ENCODE measurements at regions not wholly inside any gene's neighbourhood (a gene's known extent, or its start where the extent isn't known, plus 50 kb on each side); places are given as distances from the start of the nearest gene placed in this dataset.

DNA sequence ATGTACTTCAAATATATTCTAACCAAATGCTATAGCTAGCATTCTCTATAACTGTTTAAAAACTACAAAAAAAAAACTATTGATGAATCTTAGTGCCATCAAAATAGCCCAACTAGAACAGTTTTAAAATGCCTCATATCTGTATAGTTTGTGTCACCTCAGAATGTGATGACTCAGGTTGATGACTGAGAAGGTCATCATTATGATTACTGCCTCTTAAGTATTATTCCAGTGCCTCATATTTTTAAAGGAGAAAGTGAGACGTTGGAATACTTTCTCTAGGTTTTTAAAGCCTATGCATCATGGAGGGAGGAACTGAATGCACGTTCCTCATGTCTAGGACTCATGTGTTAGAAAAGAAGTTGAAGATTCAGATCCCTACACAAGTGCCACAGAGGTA is 88.2 kb downstream of the TMA16 start:
- DNase-seq (ENCODE audit: low spot score), result no peak

DNA sequence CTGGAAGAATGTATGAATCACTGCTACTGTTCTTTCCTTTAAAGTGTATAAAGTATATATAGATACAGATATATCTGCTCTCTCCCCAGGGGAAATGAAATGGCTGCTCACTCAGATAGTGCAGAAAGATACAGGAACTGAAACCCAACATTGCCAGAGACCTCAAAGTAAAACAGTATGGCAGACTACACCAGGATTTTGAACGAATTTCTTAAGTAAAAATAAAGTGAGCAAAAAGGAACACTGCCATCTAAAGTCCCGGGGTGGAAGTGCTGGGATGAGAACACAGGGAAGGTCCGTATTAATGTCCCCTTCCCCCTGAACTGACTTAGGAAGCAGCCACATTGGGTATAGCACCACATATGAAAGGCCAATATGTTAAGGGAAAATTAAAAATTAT is 93.4 kb downstream of the TMA16 start:
- DNase-seq (ENCODE audit: low spot score), result no peak

DNA sequence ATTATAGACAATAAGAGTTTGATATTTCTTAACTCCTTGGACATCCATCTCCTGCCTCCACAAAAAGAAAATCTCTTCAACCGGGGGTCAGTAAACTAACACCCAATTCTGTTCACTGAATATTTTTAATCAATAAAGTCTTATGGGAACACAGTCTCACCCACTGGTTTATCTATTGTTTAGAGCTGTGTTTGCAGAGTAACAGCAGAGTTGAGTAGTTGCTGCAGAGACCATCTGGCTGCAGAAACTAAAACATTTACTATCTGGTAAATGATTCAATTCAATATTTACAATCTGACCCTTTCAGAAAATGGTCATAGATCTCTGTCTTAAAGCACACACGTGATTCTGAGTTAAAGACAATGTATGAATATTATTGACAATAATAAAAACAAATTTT is 94.0 kb downstream of the TMA16 start:
- DNase-seq (ENCODE audit: low spot score), result no peak

DNA sequence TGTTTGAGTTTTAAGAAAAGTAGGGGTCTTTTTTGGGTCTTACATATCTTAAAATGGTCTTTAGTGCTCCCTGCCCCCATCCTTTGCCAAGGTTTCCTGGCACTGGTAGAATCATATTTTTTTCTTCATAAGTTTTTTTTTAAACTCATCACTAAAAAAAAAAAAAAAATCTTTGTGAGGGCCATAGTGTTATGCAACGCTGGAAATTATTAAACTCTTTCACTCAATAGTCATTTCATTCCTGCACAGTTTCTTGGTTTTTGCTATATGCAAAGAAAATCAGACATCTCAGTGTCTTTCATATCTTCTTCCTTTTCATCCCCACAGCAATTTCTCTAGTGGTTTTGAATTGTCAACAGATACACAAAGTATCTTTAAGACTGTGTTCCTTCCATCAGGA is 95.6 kb downstream of the TMA16 start:
- no peak for DNase-seq (ENCODE audit: low spot score)

DNA sequence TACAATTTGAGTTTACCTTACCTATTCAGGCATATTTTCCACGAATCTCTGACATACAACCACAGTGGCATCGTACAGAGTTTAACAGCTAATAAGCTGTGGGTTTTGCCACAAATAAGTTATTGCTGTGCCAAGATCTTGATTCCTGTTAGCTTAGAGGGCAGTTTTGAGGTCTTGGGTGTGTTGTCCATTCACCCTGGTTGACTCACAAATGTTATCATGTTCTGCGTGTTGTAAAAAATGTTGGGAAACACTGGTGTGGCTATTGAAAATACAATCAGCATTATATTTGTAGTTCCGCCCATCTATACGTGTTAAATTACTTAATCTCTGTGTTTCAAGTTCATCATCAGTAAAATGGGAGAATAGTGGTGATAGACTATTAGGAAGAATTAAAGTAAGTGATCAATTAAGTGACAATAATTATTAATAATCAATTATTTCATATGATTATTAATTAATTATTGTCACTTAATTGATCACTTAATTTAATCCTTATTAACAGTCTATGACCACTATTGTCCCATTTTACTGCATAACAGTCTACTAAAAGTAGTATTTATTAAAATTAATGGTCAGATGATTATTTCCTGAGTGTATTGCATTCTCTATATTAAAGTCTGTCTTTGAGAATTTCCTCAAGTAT is 96.3 kb downstream of the TMA16 start:
- no peak for DNase-seq (ENCODE audit: low spot score)

DNA sequence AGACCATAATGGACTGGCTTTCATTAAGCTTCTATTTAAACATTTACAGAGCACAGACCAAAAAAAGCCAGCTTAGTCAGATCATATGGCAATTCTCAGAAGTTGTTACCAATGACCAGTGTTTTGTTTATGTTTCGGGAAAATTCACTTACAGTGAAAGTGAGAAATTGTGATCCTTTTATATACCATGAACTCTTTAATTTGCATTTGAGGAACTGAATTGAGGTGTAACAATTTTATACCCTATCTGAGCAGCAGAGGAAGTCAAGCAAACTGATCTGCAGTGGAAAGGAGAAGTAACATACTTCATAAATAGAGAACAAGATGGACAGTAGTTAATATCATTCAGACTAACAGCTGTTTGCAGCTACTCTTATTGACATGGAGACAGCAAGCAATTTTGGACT is 97.1 kb downstream of the TMA16 start:
- no peak for DNase-seq (ENCODE audit: low spot score)

DNA sequence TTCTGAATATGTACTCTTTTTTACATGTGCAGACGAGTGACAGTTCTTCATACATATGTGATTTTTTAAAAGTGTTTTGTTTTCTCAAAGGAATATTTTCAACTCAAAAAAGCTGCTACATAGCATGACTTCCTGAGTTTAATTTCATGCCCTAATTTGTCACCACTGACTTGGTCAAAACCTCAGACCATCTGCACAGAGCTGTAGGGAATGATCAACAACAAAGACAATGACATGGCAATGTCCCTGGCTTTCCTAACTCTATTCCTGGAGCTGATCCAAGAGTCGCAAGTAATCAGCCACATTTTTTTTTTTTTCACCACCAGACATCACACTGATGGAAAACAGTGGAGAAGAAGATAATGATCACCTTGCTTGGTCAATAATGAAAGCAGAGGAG is 97.7 kb downstream of the TMA16 start:
- DNase-seq (ENCODE audit: low spot score), result no peak

DNA sequence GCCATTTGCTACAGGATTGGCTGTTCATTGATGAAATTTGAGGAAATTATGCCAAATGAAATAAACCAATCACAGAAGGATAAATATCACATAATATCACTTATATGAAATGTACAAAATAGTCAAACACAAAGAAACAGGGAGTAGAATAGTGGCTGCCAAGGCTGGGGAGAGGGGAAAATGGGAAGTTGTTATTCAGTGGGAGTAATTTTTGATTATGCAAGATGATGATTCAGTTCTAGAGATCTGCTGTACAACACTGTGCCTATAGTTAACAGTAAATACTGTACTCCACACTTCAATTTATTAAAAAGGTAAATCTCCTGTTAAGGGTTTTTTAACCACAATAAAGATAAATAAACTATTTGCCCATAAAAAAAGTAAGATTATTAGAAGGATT is 101.1 kb downstream of the TMA16 start:
- no peak for DNase-seq (ENCODE audit: low spot score)

DNA sequence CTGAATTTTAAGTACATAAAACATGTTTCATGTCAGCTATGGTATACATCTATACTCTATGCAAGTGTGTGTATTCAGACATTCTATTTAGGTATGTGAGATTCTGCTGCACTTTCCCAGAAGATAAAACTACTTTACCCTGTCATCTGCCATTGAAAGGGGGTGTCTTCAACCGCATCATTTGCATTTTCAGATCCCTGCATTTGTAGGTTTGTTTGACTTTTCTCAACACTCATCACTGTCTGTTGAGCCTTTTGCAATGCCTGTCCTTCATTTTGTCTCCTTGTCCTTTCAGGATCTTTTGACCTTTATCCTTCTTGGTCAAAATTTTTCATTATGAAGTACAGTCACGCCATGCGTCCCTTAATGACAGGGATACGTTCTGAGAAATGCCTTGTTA is 103.5 kb downstream of the TMA16 start:
- DNase-seq (ENCODE audit: low spot score), result no peak

DNA sequence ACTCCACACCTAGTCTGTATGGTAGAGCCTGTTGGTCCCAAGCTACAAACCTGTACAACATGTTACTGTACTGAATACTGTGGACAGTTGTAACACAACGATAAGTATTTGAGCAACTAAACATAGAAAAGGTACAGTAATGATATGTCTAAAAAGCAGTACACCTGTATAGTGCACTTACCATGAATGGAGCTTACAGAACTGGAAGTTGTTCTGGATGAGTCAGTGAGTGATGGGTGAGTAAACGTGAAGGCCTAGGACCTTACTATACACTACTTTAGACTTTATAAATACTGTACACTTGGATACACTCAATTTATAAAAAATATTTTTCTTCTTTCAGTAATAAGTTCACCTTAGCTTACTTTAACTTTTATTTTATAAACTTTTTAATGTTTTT is 104.0 kb downstream of the TMA16 start:
- no peak for DNase-seq (ENCODE audit: low spot score)

DNA sequence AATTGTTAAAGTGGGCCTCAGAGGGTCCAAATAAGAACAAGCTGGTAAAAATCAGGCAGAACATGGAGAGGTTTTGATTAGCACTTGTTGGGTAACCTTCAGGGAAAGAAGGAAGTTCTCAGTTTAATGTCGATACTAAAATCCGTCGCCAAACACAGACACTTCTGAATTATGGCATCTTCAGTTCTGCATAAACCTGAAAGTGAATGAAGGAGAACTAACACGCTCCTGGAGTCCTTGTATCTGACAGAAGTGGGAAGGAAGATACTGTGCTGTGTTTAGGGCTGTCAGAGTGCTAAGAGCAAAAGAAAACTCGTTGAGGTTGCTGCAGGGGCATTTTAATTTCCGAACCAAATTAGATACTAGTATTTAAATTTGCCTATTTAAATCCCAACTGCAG is 106.2 kb downstream of the TMA16 start:
- DNase-seq (ENCODE audit: low spot score), result no peak

DNA sequence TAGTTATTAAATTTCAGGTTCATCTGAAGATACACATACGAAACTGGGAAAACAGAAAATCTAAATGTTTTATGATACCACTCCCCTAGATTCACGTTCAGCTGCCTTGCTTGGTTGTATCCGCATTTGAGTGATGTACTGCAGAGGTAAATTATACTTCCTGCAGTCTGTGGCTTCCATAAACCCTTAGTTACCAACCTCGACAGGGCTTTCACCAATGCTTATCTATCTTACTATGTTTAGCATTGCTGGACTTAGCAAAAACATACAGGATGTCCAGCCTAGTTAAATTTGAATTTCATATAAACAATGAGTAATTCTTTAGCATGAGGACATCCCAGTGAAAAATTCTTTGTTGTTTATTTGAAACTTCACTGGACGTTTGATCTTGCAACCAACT is 108.8 kb downstream of the TMA16 start:
- no peak for DNase-seq (ENCODE audit: low spot score)

DNA sequence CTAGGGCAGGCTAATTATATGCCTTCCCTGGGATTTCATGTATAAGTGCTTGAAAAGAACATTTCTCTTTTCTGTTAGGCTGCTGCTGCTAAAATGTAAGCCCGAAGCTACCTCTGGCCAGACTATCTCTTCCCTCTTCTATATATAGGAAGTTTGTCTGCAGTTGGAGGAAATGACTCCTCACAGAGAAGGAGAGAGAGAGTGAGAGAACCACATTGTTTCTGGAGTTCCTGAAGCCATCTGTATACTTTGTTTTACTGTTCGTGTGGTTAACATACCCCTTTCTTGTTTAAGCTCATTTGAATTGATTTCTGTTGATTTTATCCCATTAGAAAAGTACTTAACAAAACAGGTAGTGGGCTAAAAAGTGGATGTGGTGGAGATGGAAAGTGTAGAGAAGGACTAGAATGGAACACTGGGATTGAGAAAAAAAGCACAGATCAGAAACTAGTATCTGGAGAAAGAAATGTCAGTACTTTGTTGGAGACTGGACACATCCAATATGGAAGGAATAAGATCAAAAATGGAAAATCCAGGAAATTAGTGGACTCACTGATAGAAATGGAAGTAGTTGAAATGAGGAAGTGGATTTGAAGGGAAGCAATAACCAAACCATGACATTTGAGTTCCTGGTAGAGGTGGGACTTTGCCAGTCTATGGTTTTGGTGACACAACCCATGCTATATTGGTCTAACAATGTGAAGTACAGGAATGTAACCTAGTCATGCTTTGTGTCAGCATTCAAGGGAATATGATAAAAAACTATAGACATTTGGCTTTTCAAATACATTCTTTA is 112.6 kb downstream of the TMA16 start:
- no peak for DNase-seq (ENCODE audit: low spot score)

DNA sequence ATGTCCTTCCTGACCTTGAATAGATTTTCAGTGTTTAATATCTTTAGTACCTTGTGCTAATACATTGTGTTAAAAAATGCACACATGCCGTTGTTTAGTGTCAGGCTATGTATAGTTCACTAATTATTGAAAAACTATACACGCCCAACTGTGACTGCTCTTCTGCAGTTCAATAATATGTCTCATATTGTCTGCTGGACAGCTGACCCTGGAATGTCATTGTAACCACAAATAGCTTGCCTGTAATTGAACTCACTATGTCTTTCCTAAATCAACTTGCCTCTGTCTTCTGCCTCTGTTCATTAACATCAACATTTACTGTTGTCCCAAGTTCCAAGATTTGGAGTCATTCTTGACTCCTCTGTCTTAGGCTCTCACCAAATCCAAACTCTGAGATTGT is 114.5 kb downstream of the TMA16 start:
- DNase-seq (ENCODE audit: low spot score), result no peak

DNA sequence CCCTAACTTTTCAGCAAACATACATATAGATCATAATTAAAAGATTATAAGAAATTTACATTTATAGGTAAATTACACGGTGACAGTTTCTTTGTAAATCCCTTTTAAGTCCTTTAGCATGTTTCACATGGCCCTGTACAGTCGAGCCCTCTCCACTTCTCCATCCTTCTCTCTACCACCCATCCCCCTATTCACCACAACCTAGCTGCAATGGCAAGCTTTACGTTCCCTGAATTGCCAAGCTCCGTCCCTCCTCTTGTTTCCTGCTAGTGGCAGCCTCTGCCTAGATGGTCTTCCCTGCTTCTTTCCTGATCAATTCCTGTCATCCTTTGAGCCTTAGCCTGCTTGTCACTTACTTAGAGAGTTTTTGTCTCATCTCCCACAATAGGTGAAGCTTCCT is 116.2 kb downstream of the TMA16 start:
- no peak for DNase-seq (ENCODE audit: low spot score)

DNA sequence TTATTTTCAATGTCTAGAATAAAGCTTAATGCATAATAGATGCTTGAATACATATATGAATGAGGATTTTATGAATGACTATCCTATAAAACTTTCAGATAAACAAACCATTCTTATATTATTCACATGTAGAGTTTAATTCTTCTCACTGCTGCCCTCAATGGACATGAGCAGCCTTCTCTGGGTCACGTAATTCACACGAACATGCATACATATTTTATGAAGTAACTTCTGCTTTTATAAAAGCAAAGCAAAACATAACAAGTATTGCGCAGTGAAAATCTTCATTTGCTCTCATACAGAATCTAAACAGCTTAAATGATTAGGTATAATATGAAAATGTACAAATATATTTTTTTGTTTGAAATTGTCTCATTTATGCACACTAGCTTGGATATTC is 116.7 kb downstream of the TMA16 start:
- no peak for DNase-seq (ENCODE audit: low spot score)

DNA sequence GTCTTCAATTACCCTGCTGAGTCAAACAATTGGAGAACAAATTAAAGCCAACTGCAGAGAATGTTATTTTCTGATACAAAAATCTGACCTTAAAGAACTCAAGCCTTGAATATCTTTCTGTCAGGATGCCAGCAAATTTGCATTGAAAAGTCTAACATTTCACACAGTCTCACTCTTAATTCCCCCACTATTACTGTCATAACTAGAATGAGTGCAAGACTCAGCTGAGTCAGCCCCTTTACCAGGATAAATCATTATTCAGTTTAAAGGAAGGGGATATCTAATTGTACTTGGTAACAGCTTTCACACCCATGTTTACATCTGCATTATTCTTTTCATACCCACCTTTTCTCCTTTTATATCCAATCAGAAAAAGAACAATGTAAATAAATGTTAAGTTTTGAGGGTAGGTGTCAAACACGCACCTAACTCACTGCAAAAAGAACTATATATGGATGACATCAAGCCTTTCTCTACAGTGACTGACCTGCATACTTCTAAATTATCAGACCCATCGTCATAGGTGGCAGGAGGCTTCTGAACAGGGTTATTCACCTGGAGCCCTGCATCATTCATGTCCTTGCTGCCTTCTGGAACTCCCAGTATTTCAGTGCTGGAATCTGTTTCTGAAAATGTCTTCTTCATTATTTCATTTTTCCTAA is 117.4 kb downstream of the TMA16 start:
- no peak for DNase-seq (ENCODE audit: low spot score)

DNA sequence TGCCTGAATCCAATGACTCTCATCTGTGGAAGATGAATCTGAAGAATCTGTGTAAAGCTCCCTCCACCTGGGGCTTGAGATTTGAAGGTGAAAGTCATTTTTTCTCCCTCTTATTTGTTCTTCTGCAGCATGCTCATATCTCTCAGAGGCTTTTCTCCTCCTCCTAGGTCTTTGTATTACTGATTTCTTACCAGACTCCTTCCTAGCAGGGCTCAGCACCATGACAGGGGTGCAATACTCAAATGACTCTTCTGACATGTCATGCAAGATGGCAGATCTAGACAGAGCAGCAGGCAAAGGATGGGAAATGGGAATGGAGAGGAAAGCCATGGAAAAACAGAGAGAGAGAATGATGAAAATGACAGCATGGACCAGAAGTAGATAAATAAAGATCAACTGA is 118.3 kb downstream of the TMA16 start:
- DNase-seq (ENCODE audit: low spot score), result no peak

DNA sequence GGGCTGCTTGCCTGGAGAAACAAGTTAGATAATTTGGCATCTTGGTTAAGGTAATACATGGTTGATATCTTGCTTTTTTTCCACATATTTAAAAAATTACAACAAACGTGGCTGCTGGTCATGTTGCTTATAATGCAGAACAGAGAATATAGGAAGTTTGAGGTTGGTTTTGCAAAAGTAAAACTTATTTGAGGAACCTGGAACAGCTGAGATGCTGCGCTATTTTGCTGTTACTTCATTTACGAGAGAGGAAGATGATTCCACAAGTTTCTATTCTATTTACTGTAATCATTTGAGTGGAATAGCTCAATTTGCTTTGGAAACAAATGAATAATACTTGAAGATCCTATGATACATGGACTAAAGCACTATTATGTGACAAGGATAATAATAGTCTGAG is 118.9 kb downstream of the TMA16 start:
- no peak for DNase-seq (ENCODE audit: low spot score)

DNA sequence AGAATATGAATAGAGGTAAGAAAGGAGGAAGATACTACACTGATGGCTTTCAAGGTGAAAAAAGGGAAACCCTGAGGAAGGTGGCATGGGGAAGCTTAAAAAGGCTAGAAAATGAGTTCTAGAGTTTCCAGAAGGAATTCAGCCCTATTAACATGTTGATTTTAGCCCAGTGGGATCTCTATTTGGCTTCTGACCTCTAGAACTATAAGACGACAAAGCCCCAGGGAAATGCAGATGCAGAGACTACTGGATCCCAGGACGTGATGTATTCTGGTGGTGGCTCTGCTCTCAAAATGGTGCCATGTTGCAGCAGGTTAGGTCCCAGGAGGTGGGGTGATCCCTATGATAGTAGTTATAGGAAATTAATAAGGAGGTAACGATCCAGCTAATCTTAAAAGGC is 120.4 kb downstream of the TMA16 start:
- DNase-seq (ENCODE audit: low spot score), result no peak

DNA sequence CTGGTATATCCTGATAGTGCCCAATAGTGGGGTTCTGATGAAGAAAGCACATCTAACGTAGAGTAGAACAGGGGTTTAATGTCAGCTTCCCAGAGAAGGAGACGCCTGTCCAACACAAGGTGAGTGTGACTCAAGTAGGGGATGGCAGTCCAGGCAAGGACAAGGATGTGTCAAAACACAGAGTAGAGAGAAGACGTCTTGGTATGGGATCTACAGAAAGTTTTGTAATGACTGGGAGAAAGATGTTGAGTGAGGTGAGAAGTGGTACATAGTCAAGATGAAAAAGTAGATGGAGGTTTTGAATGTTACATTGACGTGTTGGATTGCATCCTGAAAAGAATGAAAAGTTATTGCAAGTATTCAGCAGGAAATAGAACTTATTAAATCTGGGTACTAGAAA is 124.4 kb downstream of the TMA16 start:
- no peak for DNase-seq (ENCODE audit: low spot score)

DNA sequence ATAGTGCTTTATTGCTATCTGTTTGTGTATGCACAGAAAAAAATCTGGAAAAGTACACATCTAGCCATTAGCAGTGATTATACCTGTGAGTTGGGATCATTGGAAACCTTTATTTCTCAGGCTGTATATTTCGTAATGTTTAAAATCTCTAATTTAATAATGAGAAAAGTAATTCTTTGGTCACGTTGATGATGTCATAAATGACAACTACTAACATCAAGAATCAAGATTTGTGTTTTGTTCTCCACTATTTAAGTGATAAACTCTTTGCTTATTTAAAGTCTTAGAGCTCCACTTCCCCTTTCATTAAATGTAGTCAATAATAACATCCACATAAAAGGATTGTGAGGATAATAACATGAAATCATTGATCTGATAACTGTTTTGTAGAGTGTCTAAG is 126.2 kb downstream of the TMA16 start:
- DNase-seq (ENCODE audit: low spot score), result no peak

DNA sequence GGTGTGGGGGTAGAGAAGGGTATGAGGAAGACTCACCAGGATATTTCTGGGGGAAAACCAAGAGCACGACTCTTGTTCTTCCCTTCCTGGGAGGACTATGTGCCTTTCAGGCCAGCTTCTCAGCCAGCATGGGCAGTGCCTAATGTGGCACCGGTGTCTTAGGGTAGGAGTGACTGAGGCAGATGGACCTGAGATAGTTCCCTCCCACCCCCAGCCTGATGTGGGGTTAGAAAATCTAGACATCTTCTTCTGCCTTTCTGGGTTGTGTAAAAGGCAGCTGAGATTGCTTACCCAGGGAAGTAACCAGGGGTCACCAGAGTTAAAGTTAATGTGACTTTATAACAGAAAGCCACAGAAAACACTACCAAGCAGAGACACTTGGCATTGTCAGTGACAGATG is 127.3 kb downstream of the TMA16 start:
- no peak for DNase-seq (ENCODE audit: low spot score)
